Panc1 (cell line): ENCODE measurements at regions not wholly inside any gene's neighbourhood (a gene's known extent, or its start where the extent isn't known, plus 50 kb on each side); places are given as distances from the start of the nearest gene placed in this dataset.

Experiments
- ATAC-seq: fragments of 200-7000 bp; cut with Tn5 transposase; 2 replicates; pipeline ENCODE4 v1.9.1; 2020; ENCODE audit warnings: mild to moderate bottlenecking, moderate library complexity
- BruUV-seq: library from RNA; stranded (reverse); fragments of 400-500 nt; replicated peaks from 2 replicates; lab custom pipeline; 2021; lab: Mats Ljungman, UMichigan
- CTCF ChIA-PET: fragments of 300-600 bp; sonication (Branson Sonifier 250); formaldehyde crosslinking; loops from one replicate; lab custom pipeline; 2022; ENCODE audit warnings: antibody characterized with exemption; lab: Charles Lee
- POLR2A ChIA-PET: fragments of 300-600 bp; sonication (Branson Sonifier 250); formaldehyde crosslinking; loops from one replicate; lab custom pipeline; 2022; ENCODE audit warnings: antibody characterized with exemption; lab: Charles Lee
- DNase-seq: peaks from one replicate; pipeline ENCODE4 v3.0.0-alpha.2; 2010; ENCODE audit warnings: low read depth, low spot score
- H3K27ac ChIP-seq: 2 replicates; pipeline ENCODE4 v1.5.1; 2011; ENCODE audit warnings: mild to moderate bottlenecking, low read length, inconsistent platforms
- H3K27me3 ChIP-seq: fragments of 200-500 bp; sonication (Bioruptor generic); 2 replicates; pipeline ENCODE4 v1.6.0; 2014; ENCODE audit warnings: low read length, inconsistent platforms; ENCODE audit not compliant: control insufficient read depth, insufficient read depth
- H3K36me3 ChIP-seq: fragments of 200-500 bp; sonication (Bioruptor generic); 2 replicates; pipeline ENCODE4 v1.5.1; 2014; ENCODE audit warnings: inconsistent platforms, mild to moderate bottlenecking, low read length, moderate library complexity; ENCODE audit not compliant: control insufficient read depth, insufficient read depth
- H3K4me1 ChIP-seq: 2 replicates; pipeline ENCODE4 v1.5.1; 2011; ENCODE audit warnings: inconsistent platforms, mild to moderate bottlenecking, low read length, moderate library complexity; ENCODE audit not compliant: control insufficient read depth, insufficient read depth
- H3K4me3 ChIP-seq, 2 experiments: 2 replicates each; pipeline ENCODE4 v1.5.1; 2011 to 2012; ENCODE audit warnings: low read depth in 2 of 2, low read length in 2 of 2, mild to moderate bottlenecking in 2 of 2, inconsistent platforms in 1 of 2, moderate library complexity in 1 of 2
- H3K9me3 ChIP-seq: fragments of 200-500 bp; sonication (Bioruptor generic); 2 replicates; pipeline ENCODE4 v1.5.1; 2014; ENCODE audit warnings: low read depth, mild to moderate bottlenecking, inconsistent platforms, low read length, moderate library complexity; ENCODE audit not compliant: control insufficient read depth, insufficient read depth
- CTCF ChIP-seq: fragments of 450-650 bp; IDR thresholded peaks from 2 replicates; pipeline ENCODE4 v1.5.1; 2017; ENCODE audit warnings: mild to moderate bottlenecking
- POLR2AphosphoS5 ChIP-seq: IDR thresholded peaks from 2 replicates; pipeline ENCODE4 v1.6.1; 2012; ENCODE audit warnings: mild to moderate bottlenecking, low read depth, low read length, moderate library complexity
- REST ChIP-seq, 2 experiments: IDR thresholded peaks; 2 replicates each; pipeline ENCODE4 v1.6.1; 2011 to 2012; ENCODE audit warnings: low read depth in 2 of 2, control low read depth in 1 of 2, low read length in 1 of 2, mild to moderate bottlenecking in 1 of 2, moderate library complexity in 1 of 2; ENCODE audit not compliant: insufficient read depth in 1 of 2
- SIN3A ChIP-seq: IDR thresholded peaks from 2 replicates; pipeline ENCODE4 v1.6.1; 2012; ENCODE audit warnings: low read depth, mild to moderate bottlenecking, low read length, moderate library complexity, borderline replicate concordance; ENCODE audit not compliant: insufficient read depth
- TCF7L2 ChIP-seq: IDR thresholded peaks from 2 replicates; pipeline ENCODE4 v1.6.1; 2011; ENCODE audit warnings: mild to moderate bottlenecking, low read depth, low read length, inconsistent platforms
- in situ Hi-C: cut with HindIII; loops from 2 replicates; pipeline ENCODE4 v1.10.0; 2016; ENCODE audit warnings: low sequenced_read_pairs, low pct_unique_long_range_greater_than_20kb
- intact Hi-C: fragments of 100-400 bp; cut with micrococcal nuclease; formaldehyde crosslinking; loops from one replicate; pipeline ENCODE4 v1.10.0; 2022; ENCODE audit not compliant: unreplicated experiment

- in situ Hi-C loops = no loop called here
- intact Hi-C loops = loop anchor here (10.0 kb wide), 1 partner anchor 334 kb away; no protein-coding TSS in a partner anchor
- TF ChIP-seq POLR2AphosphoS5 (no peak), CTCF (no peak), REST (IDR thresholded peaks at IDR 0.05; ENCODE audit: insufficient read depth in 1 of 2, low read depth in 2 of 2, low read length in 1 of 2) (no peak), SIN3A (no peak), TCF7L2 (no peak)
- DNase-seq (no peak), ATAC-seq (no peak)
- Histone ChIP-seq H3K4me3 (no peak overlapping the region), H3K4me1 (no peaks in the 10 kb centered on the region), H3K27me3 (peaks cover 9% of the 10 kb centered on the region; the same call in 1 of the 2 replicates), H3K27ac (no peak overlapping the region), H3K9me3 (no peaks in the 10 kb centered on the region), H3K36me3 (no peaks in the 10 kb centered on the region)
- POLR2A ChIA-PET = no interaction called here
- BruUV-seq = no TSS peak
- CTCF ChIA-PET = no interaction called here
These were observed 112.4 kb upstream of the PPP2R2D start for GRCh38 chr10:131788386-131788785.

DNA sequence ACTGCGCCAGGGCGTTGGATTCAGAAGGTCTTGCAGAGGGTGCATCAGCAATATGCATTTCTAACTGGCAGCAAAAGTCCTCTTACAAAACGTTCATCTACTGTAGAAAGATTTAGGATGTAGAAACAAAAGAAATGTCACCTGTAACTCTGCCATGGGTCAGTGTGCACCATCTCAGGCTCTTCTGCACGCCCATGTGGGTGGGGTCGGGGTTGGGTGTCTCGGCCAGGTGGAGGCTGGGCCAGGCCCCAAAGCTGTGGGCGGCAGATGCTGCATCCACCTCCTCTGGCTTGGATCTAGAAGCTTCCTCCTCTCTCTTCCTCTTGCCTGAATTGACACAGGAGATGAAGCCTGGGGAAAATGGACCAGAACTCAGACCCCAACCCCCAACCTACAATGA is 111.3 kb upstream of the PPP2R2D start:
- ChIA-PET POLR2A (no interaction called here), CTCF (interaction anchor here (0.6 kb wide), 1 partner anchor 59 kb away, joined by 3 read pairs; no protein-coding TSS in a partner anchor)
- ATAC-seq (no peak), DNase-seq (no peak)
- intact Hi-C loops = loop anchor here (10.0 kb wide), 1 partner anchor 335 kb away; no protein-coding TSS in a partner anchor
- no peaks in the 10 kb centered on the region for H3K4me1 ChIP-seq
- in situ Hi-C loops = no loop called here
- H3K36me3 ChIP-seq = no peaks in the 10 kb centered on the region
- BruUV-seq = no TSS peak
- TF ChIP-seq CTCF = no peak
- no peaks in the 10 kb centered on the region for H3K9me3 ChIP-seq
- H3K27me3 ChIP-seq = peaks cover 15% of the 10 kb centered on the region
- H3K4me3 ChIP-seq = no peak overlapping the region
- H3K27ac ChIP-seq = no peak overlapping the region
